AG09319 (cell line): ENCODE measurements at regions not wholly inside any gene's neighbourhood (a gene's known extent, or its start where the extent isn't known, plus 50 kb on each side); places are given as distances from the start of the nearest gene placed in this dataset.
"Not testable (repeated sequence)": the region's sequence is repeated elsewhere in the genome, so short reads cannot be mapped to it uniquely, and the experiment has no call there.

ENCODE experiments used
- DNase-seq: peaks from one replicate; pipeline ENCODE4 v3.0.0-alpha.2; 2010; ENCODE audit warnings: low read depth; ENCODE audit errors: extremely low read depth
- TF ChIP-seq, protein P1 (sequence below): IDR thresholded peaks from 2 replicates; pipeline ENCODE4 v1.5.1; 2011; ENCODE audit warnings: low read depth, mild to moderate bottlenecking, inconsistent platforms, low read length, moderate library complexity

DNA sequence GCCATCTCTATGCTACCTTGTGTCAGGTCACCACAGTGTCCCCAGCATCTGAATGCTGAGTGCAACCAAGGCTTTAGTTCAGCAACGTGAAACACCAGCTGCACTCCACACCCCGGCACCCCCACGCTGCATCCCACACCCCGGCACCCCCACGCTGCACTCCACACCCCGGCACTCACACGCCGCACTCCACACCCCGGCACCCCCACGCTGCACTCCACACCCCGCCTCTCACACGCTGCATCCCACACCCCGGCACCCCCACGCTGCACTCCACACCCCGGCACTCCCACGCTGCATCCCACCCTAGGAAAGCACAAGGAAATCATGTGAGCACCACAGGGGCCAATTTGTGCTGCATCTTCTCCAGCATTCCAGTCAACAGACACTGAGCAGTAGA lies 199.8 kb upstream of the FRG1 start:
- DNase-seq: no peak
- TF ChIP-seq, protein P1, sequence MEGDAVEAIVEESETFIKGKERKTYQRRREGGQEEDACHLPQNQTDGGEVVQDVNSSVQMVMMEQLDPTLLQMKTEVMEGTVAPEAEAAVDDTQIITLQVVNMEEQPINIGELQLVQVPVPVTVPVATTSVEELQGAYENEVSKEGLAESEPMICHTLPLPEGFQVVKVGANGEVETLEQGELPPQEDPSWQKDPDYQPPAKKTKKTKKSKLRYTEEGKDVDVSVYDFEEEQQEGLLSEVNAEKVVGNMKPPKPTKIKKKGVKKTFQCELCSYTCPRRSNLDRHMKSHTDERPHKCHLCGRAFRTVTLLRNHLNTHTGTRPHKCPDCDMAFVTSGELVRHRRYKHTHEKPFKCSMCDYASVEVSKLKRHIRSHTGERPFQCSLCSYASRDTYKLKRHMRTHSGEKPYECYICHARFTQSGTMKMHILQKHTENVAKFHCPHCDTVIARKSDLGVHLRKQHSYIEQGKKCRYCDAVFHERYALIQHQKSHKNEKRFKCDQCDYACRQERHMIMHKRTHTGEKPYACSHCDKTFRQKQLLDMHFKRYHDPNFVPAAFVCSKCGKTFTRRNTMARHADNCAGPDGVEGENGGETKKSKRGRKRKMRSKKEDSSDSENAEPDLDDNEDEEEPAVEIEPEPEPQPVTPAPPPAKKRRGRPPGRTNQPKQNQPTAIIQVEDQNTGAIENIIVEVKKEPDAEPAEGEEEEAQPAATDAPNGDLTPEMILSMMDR: no peak

DNA sequence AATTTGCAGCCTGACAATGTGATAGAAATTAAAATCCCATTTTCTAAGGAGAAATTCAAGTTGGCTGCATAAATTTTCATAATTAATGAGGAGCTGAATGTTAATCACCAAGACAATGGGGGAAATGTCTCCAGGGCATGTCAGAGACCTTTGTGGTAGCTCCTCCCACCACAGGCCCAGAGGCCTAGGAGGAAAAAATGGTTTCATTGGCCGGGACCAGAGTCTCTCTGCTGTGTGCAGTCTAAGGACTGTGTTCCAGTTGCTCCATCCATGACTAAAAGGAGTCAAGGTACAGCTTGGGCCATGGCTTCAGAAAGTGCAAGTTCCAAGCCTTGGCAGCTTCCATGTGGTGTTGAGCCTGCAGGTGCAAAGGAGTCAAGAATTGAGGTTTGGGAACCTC lies 187.6 kb upstream of the FRG1 start:
- DNase-seq: not testable (repeated sequence)

DNA sequence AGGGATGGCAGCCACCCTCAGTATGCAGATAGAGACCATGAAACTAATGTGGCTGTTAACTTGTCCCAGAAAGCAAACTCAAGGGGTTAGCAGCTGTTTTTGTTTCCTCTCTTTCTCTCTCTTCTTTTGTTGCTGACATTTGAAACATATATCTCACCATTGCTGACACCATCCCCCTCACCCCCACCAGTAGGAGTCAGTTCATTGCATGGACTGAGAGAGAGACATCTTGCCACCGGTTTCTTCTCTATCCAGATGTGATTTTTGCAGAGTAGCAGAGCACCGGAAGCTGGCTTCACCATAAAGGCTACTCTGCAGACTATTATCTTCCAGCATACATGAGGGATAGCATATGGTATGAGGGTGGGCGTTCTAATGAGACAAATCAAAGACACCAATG lies 177.1 kb upstream of the FRG1 start:
- TF ChIP-seq, protein P1: no peak
- no peak for DNase-seq

DNA sequence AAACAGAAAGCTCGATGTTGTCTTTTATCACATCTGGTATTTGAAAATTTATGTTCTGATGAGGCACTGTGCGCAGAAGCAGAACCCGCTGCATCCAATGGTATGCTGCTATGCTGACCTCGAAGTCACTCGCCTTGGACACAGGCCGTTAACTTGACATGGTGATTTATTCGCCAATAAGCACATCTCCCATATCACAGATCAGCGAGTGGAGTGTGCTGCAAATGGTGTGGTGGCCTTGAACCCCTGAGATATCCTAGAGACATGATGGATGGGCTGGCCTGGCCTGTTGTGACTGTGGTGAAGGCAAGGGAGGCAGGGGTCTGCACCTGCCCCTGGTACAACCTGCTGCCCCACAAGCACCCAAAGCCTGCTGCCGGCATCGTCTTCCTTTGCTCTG lies 175.4 kb upstream of the FRG1 start:
- DNase-seq: no peak
- TF ChIP-seq, protein P1: no peak

DNA sequence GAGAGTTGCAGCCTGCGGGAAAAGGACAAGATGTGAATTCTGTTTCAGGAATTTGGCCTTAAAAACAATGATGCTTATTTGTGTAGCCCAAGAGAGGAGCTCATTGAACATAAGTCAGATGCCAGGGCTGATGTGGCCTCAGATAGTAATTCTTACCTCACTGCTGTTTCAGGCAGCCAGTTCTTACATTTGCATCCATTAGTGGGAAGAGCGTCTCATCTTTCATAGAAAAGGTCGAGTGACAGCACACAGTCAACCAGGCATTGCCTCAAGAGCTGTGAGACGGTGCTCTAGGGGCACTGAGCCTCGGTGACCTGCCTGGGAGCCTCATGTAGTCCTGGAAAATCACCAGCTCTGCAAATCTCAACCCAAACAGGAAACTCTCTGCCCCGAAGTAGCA lies 174.9 kb upstream of the FRG1 start:
- TF ChIP-seq, protein P1: no peak
- no peak for DNase-seq

DNA sequence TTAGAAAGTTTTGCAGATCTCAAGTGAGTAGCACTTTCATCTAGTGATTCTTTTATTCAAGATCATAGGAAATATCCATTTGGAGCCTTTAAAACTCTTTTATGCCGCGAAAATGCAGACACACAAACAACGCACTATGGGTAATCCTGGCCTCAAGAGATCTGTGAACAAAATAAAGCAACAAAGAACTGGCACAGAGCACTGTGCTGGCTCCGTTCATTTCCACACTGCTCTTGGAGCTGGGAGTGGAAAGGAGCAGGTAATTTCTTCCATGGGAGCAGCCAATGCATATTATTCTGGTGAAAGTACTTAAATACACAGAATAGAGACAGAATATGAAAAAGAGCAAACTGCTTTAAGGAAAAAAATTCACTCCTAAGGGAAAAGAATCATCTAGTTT lies 172.7 kb upstream of the FRG1 start:
- DNase-seq: no peak
- TF ChIP-seq, protein P1: no peak

DNA sequence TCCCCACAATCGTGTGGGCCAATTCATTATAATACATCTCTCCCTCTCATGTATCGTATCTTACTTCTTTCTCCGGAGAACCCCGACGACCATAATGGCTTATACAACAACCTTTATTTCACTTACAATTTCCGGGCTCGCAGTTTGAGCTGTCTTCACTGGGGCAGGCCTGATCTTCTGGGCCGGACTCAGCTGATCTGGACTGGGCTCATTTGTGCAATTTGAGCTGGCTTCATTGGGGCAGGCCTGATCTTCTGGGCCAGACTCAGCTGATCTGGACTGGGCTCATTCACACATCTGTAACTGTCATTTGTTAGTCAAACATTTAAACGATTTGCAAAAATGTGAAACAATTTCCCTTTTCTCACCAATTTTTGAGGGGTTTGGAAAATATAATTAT lies 171.5 kb upstream of the FRG1 start:
- no peak for DNase-seq
- TF ChIP-seq, protein P1: no peak

DNA sequence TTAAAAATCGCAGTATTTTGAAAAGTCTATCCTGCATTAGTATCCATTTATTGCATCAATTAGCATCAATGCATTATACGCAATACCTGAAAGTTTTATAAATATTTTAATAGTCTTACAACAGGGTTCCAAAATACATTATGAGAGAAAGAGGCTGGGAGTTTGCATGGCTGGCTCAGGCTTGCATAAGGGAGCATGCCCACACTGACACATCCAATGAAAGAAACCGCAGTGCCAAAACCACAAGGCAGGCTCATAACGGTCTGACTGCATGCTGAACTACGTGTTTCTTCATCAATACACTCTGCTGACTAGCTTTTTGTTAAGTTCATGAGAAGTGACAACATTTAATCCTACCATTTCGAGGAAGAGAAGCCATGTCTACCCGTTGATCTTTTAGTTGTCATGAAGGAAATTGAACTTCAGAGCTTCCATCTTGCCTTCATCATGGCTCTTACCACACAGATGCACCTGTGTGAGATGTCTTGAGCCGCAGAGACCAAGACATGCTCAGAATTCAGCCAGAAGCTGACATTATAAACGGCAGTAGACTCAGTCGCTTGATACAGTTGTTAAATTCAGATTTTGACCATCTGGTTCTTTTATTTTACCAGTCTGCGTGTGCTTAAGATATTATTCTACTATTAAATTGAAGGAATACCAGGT lies 168.8 kb upstream of the FRG1 start:
- DNase-seq: no peak
- TF ChIP-seq, protein P1: no peak
